DND-41 (cell line): ENCODE measurements at regions not wholly inside any gene's neighbourhood (a gene's known extent, or its start where the extent isn't known, plus 50 kb on each side); places are given as distances from the start of the nearest gene placed in this dataset.
A peak's percentile ranks its signal among the peaks of the same experiment; 100 is the strongest.

Source experiments
- ATAC-seq: fragments of 200-7000 bp; cut with Tn5 transposase; 3 replicates; pipeline ENCODE4 v1.9.1; 2021; ENCODE audit warnings: low read depth; ENCODE audit not compliant: insufficient read depth
- DNase-seq: peaks from one replicate; pipeline ENCODE4 v3.0.0-alpha.2; 2020
- H2AFZ ChIP-seq: 2 replicates; pipeline ENCODE4 v1.6.0; 2012; ENCODE audit warnings: low read depth, low read length
- H3K27ac ChIP-seq: 2 replicates; pipeline ENCODE4 v1.5.1; 2012; ENCODE audit warnings: low read length, inconsistent platforms
- H3K27me3 ChIP-seq: fragments of 200-600 bp; sonication (generic); 2 replicates; pipeline ENCODE4 v1.6.0; 2012; ENCODE audit warnings: low read length, mild to moderate bottlenecking, inconsistent platforms; ENCODE audit not compliant: insufficient read depth, poor library complexity
- H3K36me3 ChIP-seq: 2 replicates; pipeline ENCODE4 v1.5.1; 2012; ENCODE audit warnings: low read length, inconsistent platforms; ENCODE audit not compliant: insufficient read depth
- H3K4me1 ChIP-seq: 2 replicates; pipeline ENCODE4 v1.5.1; 2012; ENCODE audit warnings: mild to moderate bottlenecking, low read length; ENCODE audit not compliant: insufficient read depth
- H3K4me2 ChIP-seq: 2 replicates; pipeline ENCODE4 v1.6.0; 2012; ENCODE audit warnings: mild to moderate bottlenecking, moderate library complexity, low read length, inconsistent platforms; ENCODE audit not compliant: insufficient read depth
- H3K4me3 ChIP-seq, 2 experiments: fragments of 200-600 bp in 1 of 2; shearing (Covaris generic) in 1 of 2; 2 replicates each; pipeline ENCODE4 v1.5.1; 2012 to 2016; ENCODE audit warnings: inconsistent platforms in 2 of 2, low read length in 2 of 2, mild to moderate bottlenecking in 2 of 2, low read depth in 1 of 2, moderate library complexity in 1 of 2
- H3K79me2 ChIP-seq: 2 replicates; pipeline ENCODE4 v1.6.0; 2012; ENCODE audit warnings: low read length, inconsistent platforms; ENCODE audit not compliant: insufficient read depth
- H3K9ac ChIP-seq: 2 replicates; pipeline ENCODE4 v1.6.0; 2012; ENCODE audit warnings: low read depth, mild to moderate bottlenecking, inconsistent platforms, low read length, moderate library complexity
- H3K9me3 ChIP-seq: 2 replicates; pipeline ENCODE4 v1.5.1; 2012; ENCODE audit warnings: low read length, moderate library complexity, mild to moderate bottlenecking, inconsistent platforms; ENCODE audit not compliant: insufficient read depth, severe bottlenecking
- H4K20me1 ChIP-seq: 2 replicates; pipeline ENCODE4 v1.6.0; 2012; ENCODE audit warnings: low read length; ENCODE audit not compliant: insufficient read depth
- CTCF ChIP-seq: IDR thresholded peaks from 2 replicates; pipeline ENCODE4 v1.5.1; 2012; ENCODE audit warnings: borderline replicate concordance, low read length, moderate library complexity, mild to moderate bottlenecking; ENCODE audit not compliant: poor library complexity, severe bottlenecking; ENCODE audit errors: extremely low read depth
- EZH2 ChIP-seq: IDR thresholded peaks from 3 replicates; pipeline ENCODE4 v1.6.1; 2012; ENCODE audit warnings: borderline replicate concordance, low read depth, mild to moderate bottlenecking, moderate library complexity, low read length, inconsistent platforms; ENCODE audit not compliant: severe bottlenecking

- H3K9me3 ChIP-seq: no peaks in the 10 kb centered on the region
- no peak overlapping the region for H3K4me3 ChIP-seq
- peak overlapping the region; percentile 7; the same call in 1 of the 2 replicates for H3K27ac ChIP-seq
- no peak overlapping the region for H3K4me2 ChIP-seq
- ATAC-seq: peak; percentile 37; the same call in 2 of the 3 replicates
- no peaks in the 10 kb centered on the region for H3K36me3 ChIP-seq
- no peaks in the 10 kb centered on the region for H3K27me3 ChIP-seq
- H3K9ac ChIP-seq: no peak overlapping the region
- no peaks in the 10 kb centered on the region for H4K20me1 ChIP-seq
- no peaks in the 10 kb centered on the region for H3K79me2 ChIP-seq
- H3K4me1 ChIP-seq: peaks cover 10% of the 10 kb centered on the region
- TF ChIP-seq CTCF (no peak), EZH2 (no peak)
- no peak for DNase-seq
- no peak overlapping the region for H2AFZ ChIP-seq
These were observed 69.0 kb upstream of the LPP start for GRCh38 chr3:188084752-188085583.

- no peak for ATAC-seq
- TF ChIP-seq CTCF (no peak), EZH2 (no peak)
These were observed 68.1 kb upstream of the LPP start for GRCh38 chr3:188085584-188086560.

GRCh38 chr3:188088948-188089685, 64.8 kb upstream of the LPP start:
- H4K20me1 ChIP-seq: no peaks in the 10 kb centered on the region
- H3K4me2 ChIP-seq: no peak overlapping the region
- no peak for DNase-seq
- H3K9ac ChIP-seq: no peak overlapping the region
- H3K9me3 ChIP-seq: no peaks in the 10 kb centered on the region
- H3K27ac ChIP-seq: no peak overlapping the region
- H3K27me3 ChIP-seq: no peaks in the 10 kb centered on the region
- no peak for ATAC-seq
- no peak for TF ChIP-seq CTCF
- TF ChIP-seq EZH2: no peak
- no peaks in the 10 kb centered on the region for H3K79me2 ChIP-seq
- H2AFZ ChIP-seq: no peak overlapping the region; the same call in 1 of the 2 replicates
- H3K4me1 ChIP-seq: peaks cover 10% of the 10 kb centered on the region
- H3K36me3 ChIP-seq: no peaks in the 10 kb centered on the region
- no peak overlapping the region for H3K4me3 ChIP-seq

More at GRCh38 chr3:188085584-188086560, 68.1 kb upstream of the LPP start:
- H3K9me3 ChIP-seq: no peaks in the 10 kb centered on the region
- no peak overlapping the region for H3K4me2 ChIP-seq
- H3K4me3 ChIP-seq: no peak overlapping the region
- no peak for DNase-seq
- no peaks in the 10 kb centered on the region for H3K27me3 ChIP-seq
- H3K9ac ChIP-seq: no peak overlapping the region
- no peaks in the 10 kb centered on the region for H3K79me2 ChIP-seq
- H4K20me1 ChIP-seq: no peaks in the 10 kb centered on the region
- no peak overlapping the region for H2AFZ ChIP-seq
- H3K4me1 ChIP-seq: peaks cover 10% of the 10 kb centered on the region
- H3K36me3 ChIP-seq: no peaks in the 10 kb centered on the region
- H3K27ac ChIP-seq: no peak overlapping the region
